HepG2 (cell line): ENCODE measurements at regions not wholly inside any gene's neighbourhood (a gene's known extent, or its start where the extent isn't known, plus 50 kb on each side); places are given as distances from the start of the nearest gene placed in this dataset.

Experiments used
- ADNP ChIP-seq: sonication (generic); formaldehyde crosslinking; IDR thresholded peaks from 2 replicates; pipeline ENCODE4 v1.4.0; 2020; ENCODE audit warnings: missing genetic modification reagents
- DMAP1 ChIP-seq: IDR thresholded peaks from 2 replicates; pipeline ENCODE4 v1.6.1; 2016
- FOXK2 ChIP-seq: fragments of 450-650 bp; IDR thresholded peaks from 2 replicates; pipeline ENCODE4 v1.6.1; 2016
- HNRNPUL1 ChIP-seq: fragments of 200-400 bp; formaldehyde crosslinking; IDR thresholded peaks from 2 replicates; pipeline ENCODE4 v1.6.1; 2017; ENCODE audit warnings: low read depth, mild to moderate bottlenecking, low read length, moderate library complexity
- KAT8 ChIP-seq: IDR thresholded peaks from 2 replicates; pipeline ENCODE4 v1.6.1; 2016; ENCODE audit warnings: missing genetic modification reagents, missing compliant biosample characterization
- MTF1 ChIP-seq: sonication (generic); formaldehyde crosslinking; IDR thresholded peaks from 2 replicates; pipeline ENCODE4 v1.5.0; 2020; ENCODE audit warnings: missing genetic modification reagents
- PAWR ChIP-seq: sonication (generic); formaldehyde crosslinking; IDR thresholded peaks from 2 replicates; pipeline ENCODE4 v1.4.0; 2020; ENCODE audit warnings: missing genetic modification reagents, mild to moderate bottlenecking, borderline replicate concordance
- RXRB ChIP-seq: IDR thresholded peaks from 2 replicates; pipeline ENCODE4 v1.6.1; 2016; ENCODE audit warnings: borderline replicate concordance, missing genetic modification reagents, missing compliant biosample characterization
- SIN3B ChIP-seq: fragments of 150-350 bp; IDR thresholded peaks from 2 replicates; pipeline ENCODE4 v1.6.1; 2014; ENCODE audit warnings: low read length
- SNAPC2 ChIP-seq: sonication (generic); formaldehyde crosslinking; IDR thresholded peaks from 2 replicates; pipeline ENCODE4 v1.8.1; 2022; ENCODE audit warnings: mild to moderate bottlenecking, missing genetic modification reagents
- ZMYM4 ChIP-seq: sonication (generic); formaldehyde crosslinking; IDR thresholded peaks from 2 replicates; pipeline ENCODE4 v1.8.1; 2023; ENCODE audit warnings: mild to moderate bottlenecking, missing genetic modification reagents
- ZNF264 ChIP-seq: sonication (generic); formaldehyde crosslinking; IDR thresholded peaks from 2 replicates; pipeline ENCODE4 v1.4.0; 2020; ENCODE audit warnings: missing genetic modification reagents
- ZNF44 ChIP-seq: sonication (generic); formaldehyde crosslinking; IDR thresholded peaks from 2 replicates; pipeline ENCODE4 v1.5.1; 2020; ENCODE audit warnings: mild to moderate bottlenecking, missing genetic modification reagents
- ZNF441 ChIP-seq: sonication (generic); formaldehyde crosslinking; IDR thresholded peaks from 2 replicates; pipeline ENCODE4 v1.7.0; 2021; ENCODE audit warnings: missing genetic modification reagents, borderline replicate concordance
- ZNF703 ChIP-seq: sonication (generic); formaldehyde crosslinking; IDR thresholded peaks from 2 replicates; pipeline ENCODE4 v1.5.1; 2020; ENCODE audit warnings: missing genetic modification reagents, mild to moderate bottlenecking, moderate library complexity, borderline replicate concordance
- ZNF737 ChIP-seq: sonication (generic); formaldehyde crosslinking; IDR thresholded peaks from 2 replicates; pipeline ENCODE4 v1.5.0; 2020; ENCODE audit warnings: missing genetic modification reagents, mild to moderate bottlenecking, borderline replicate concordance
- ZNF781 ChIP-seq: sonication (generic); formaldehyde crosslinking; IDR thresholded peaks from 2 replicates; pipeline ENCODE4 v1.5.1; 2020; ENCODE audit warnings: borderline replicate concordance, mild to moderate bottlenecking, missing genetic modification reagents; ENCODE audit errors: not compliant biosample characterization
- ZNF788 ChIP-seq: sonication (generic); formaldehyde crosslinking; IDR thresholded peaks from 2 replicates; pipeline ENCODE4 v1.5.0; 2020; ENCODE audit warnings: mild to moderate bottlenecking, missing genetic modification reagents, borderline replicate concordance
- TF ChIP-seq, protein P1 (sequence below): sonication (generic); formaldehyde crosslinking; IDR thresholded peaks from 2 replicates; pipeline ENCODE4 v1.8.0; 2022; ENCODE audit warnings: mild to moderate bottlenecking, missing genetic modification reagents, borderline replicate concordance
- TF ChIP-seq, protein P2 (sequence below): sonication (generic); formaldehyde crosslinking; IDR thresholded peaks from 2 replicates; pipeline ENCODE4 v1.4.0; 2020; ENCODE audit warnings: missing genetic modification reagents, borderline replicate concordance
- TF ChIP-seq, protein P3 (sequence below): sonication (generic); formaldehyde crosslinking; IDR thresholded peaks from 2 replicates; pipeline ENCODE4 v1.5.1; 2020; ENCODE audit warnings: missing genetic modification reagents, mild to moderate bottlenecking, borderline replicate concordance
- TF ChIP-seq, protein P4 (sequence below): sonication (generic); formaldehyde crosslinking; IDR thresholded peaks from 2 replicates; pipeline ENCODE4 v1.5.0; 2020; ENCODE audit warnings: missing genetic modification reagents
- TF ChIP-seq, protein P5 (sequence below): sonication (generic); formaldehyde crosslinking; IDR thresholded peaks from 2 replicates; pipeline ENCODE4 v1.5.0; 2020; ENCODE audit warnings: mild to moderate bottlenecking, missing genetic modification reagents, borderline replicate concordance
- TF ChIP-seq, protein P6 (sequence below): sonication (generic); formaldehyde crosslinking; IDR thresholded peaks from 2 replicates; pipeline ENCODE4 v1.8.1; 2023; ENCODE audit warnings: mild to moderate bottlenecking, missing genetic modification reagents

DNA sequence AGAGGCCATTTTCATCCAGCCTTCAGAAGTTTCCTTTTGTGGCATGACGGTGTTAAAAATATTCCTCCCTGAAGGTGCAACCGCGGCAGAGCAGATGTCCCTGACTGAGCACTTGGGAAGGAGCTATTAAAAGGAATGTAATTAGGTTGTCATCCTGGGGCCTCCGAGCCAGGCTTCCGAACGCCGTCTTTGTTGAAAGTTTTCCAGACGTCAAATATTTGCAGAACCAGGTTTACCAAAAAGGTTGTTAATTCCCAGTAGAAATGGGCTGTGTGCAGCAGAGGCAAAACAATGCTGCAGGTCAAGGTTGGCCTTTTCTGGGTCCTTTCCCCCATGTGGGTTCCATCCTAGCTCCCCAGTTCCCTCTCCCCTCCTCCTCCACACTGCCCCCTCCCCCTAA lies 88.8 kb upstream of the CALM2 start (continued):
- TF ChIP-seq MTF1 (CRISPR knock-in tag) (peak; percentile 63; the same call in 1 of the 2 replicates), PAWR (CRISPR knock-in tag) (no peak), KAT8 (CRISPR knock-in tag) (peak; percentile 48; the same call in 1 of the 2 replicates), ZNF264 (CRISPR knock-in tag) (no peak), ZNF441 (CRISPR knock-in tag) (no peak), ZNF703 (CRISPR knock-in tag) (no peak; the same call in 1 of the 2 replicates), FOXK2 (no peak), ZNF44 (CRISPR knock-in tag) (no peak), SNAPC2 (CRISPR knock-in tag) (no peak), DMAP1 (CRISPR knock-in tag) (no peak), SIN3B (no peak), ZNF788 (no peak), RXRB (CRISPR knock-in tag) (peak; percentile 66; the same call in 1 of the 2 replicates), ZNF737 (no peak), ZMYM4 (peak; percentile 58; the same call in 1 of the 2 replicates), HNRNPUL1 (no peak), ZNF781 (CRISPR knock-in tag) (no peak), ADNP (CRISPR knock-in tag) (no peak)
- TF ChIP-seq, protein P1, sequence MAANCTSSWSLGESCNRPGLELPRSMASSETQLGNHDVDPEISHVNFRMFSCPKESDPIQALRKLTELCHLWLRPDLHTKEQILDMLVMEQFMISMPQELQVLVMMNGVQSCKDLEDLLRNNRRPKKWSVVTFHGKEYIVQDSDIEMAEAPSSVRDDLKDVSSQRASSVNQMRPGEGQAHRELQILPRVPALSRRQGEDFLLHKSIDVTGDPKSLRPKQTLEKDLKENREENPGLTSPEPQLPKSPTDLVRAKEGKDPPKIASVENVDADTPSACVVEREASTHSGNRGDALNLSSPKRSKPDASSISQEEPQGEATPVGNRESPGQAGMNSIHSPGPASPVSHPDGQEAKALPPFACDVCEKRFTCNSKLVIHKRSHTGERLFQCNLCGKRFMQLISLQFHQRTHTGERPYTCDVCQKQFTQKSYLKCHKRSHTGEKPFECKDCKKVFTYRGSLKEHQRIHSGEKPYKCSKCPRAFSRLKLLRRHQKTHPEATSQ (CRISPR knock-in tag), result no peak
- TF ChIP-seq, protein P2, sequence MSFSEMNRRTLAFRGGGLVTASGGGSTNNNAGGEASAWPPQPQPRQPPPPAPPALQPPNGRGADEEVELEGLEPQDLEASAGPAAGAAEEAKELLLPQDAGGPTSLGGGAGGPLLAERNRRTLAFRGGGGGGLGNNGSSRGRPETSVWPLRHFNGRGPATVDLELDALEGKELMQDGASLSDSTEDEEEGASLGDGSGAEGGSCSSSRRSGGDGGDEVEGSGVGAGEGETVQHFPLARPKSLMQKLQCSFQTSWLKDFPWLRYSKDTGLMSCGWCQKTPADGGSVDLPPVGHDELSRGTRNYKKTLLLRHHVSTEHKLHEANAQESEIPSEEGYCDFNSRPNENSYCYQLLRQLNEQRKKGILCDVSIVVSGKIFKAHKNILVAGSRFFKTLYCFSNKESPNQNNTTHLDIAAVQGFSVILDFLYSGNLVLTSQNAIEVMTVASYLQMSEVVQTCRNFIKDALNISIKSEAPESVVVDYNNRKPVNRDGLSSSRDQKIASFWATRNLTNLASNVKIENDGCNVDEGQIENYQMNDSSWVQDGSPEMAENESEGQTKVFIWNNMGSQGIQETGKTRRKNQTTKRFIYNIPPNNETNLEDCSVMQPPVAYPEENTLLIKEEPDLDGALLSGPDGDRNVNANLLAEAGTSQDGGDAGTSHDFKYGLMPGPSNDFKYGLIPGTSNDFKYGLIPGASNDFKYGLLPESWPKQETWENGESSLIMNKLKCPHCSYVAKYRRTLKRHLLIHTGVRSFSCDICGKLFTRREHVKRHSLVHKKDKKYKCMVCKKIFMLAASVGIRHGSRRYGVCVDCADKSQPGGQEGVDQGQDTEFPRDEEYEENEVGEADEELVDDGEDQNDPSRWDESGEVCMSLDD (CRISPR knock-in tag), result peak; percentile 76; the same call in 1 of the 2 replicates
- TF ChIP-seq, protein P3, sequence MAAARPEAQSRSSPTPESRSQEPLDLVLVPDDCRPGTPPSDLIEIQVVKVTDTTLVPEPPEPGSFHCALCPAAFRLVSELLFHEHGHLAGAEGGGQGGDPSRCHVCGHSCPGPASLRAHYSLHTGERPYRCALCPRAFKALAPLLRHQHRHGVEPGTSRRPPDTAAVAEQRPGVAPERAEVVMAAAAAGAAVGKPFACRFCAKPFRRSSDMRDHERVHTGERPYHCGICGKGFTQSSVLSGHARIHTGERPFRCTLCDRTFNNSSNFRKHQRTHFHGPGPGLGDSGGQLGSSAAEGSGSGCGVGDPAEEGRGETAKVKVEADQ (CRISPR knock-in tag), result no peak
- TF ChIP-seq, protein P4, sequence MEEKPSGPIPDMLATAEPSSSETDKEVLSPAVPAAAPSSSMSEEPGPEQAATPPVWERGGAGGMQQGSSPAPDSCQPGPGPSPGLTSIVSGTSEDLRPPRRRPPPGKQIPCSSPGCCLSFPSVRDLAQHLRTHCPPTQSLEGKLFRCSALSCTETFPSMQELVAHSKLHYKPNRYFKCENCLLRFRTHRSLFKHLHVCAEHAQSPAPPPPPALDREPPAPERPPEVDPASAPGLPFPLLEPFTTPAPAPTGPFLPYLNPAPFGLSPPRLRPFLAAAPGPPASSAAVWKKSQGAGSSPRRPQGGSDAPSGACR (CRISPR knock-in tag), result no peak
- TF ChIP-seq, protein P5, sequence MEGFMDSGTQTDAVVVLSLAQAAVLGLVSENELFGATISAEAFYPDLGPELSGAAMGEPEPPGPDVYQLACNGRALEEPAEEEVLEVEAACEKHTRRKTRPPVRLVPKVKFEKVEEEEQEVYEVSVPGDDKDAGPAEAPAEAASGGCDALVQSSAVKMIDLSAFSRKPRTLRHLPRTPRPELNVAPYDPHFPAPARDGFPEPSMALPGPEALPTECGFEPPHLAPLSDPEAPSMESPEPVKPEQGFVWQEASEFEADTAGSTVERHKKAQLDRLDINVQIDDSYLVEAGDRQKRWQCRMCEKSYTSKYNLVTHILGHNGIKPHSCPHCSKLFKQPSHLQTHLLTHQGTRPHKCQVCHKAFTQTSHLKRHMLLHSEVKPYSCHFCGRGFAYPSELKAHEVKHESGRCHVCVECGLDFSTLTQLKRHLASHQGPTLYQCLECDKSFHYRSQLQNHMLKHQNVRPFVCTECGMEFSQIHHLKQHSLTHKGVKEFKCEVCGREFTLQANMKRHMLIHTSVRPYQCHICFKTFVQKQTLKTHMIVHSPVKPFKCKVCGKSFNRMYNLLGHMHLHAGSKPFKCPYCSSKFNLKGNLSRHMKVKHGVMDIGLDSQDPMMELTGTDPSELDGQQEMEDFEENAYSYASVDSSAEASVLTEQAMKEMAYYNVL (CRISPR knock-in tag), result no peak
- TF ChIP-seq, protein P6, sequence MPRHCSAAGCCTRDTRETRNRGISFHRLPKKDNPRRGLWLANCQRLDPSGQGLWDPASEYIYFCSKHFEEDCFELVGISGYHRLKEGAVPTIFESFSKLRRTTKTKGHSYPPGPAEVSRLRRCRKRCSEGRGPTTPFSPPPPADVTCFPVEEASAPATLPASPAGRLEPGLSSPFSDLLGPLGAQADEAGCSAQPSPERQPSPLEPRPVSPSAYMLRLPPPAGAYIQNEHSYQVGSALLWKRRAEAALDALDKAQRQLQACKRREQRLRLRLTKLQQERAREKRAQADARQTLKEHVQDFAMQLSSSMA (CRISPR knock-in tag), result no peak
